ENCODE measurements at regions not wholly inside any gene's neighbourhood (a gene's known extent, or its start where the extent isn't known, plus 50 kb on each side); places are given as distances from the start of the nearest gene placed in this dataset.

- no peak for TF ChIP-seq CTCF (IDR thresholded peaks at IDR 0.05)
- no peak for TF ChIP-seq POLR2A (IDR thresholded peaks at IDR 0.05)
Observed at GRCh38 chr20:17062712-17063111, 164.1 kb upstream of the PCSK2 start.
